ENCODE measurements at regions not wholly inside any gene's neighbourhood (a gene's known extent, or its start where the extent isn't known, plus 50 kb on each side); places are given as distances from the start of the nearest gene placed in this dataset.
A peak's percentile ranks its signal among the peaks of the same experiment; 100 is the strongest.
"Not testable (repeated sequence)": the region's sequence is repeated elsewhere in the genome, so short reads cannot be mapped to it uniquely, and the experiment has no call there.

- Histone ChIP-seq H3K27ac (no peak overlapping the region), H3K9me3 (no peaks in the 10 kb centered on the region), H3K36me3 (no peaks in the 10 kb centered on the region), H3K4me1 (peaks cover 0 to 4% (median 0%) of the 10 kb centered on the region in 9 donors), H3K4me3 (no peak overlapping the region), H3K27me3 (no peaks in the 10 kb centered on the region)
- ATAC-seq, result no peak
- intact Hi-C loops (cut with DNase I), result no loop called here
- no peak for DNase-seq
- TF ChIP-seq CTCF (IDR thresholded peaks at IDR 0.05), result no peak
- WGBS, 2 donors, result 81 to 88% methylated on average over 2 of the region's 2 CpGs
Measured at GRCh38 chr7:81296726-81297125, 377.9 kb upstream of the SEMA3C start.

DNA sequence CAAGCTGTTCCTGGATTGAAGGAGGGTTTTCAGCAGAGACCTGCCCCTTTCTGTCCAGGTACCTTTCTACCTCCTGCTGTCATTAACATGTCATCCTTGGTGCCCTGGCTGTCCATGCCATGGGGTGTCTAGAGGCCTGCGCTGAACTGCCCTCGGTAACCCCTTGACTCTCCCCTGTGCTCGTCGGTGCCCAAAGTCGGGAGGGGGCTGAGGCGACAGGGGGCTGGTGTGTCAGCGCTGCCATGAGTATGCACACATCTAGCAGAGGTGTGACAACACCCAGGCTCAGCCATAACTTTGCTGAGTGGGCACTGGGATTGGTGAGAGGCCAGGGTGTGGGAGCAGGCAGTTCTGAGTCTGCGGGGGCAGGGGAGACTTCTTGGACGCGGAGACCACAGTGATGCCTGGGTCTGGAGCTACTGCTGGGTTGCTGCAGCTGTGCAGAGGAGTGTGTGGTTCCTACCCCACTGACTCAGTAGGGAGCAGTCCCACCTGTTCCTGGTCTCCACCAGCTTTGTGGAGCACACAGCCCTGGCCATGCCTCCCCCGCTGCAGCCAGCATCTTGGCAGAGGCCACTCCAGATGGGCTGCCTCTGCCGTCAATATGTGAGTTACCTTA lies 376.2 kb upstream of the SEMA3C start:
- intact Hi-C loops (cut with DNase I), result no loop called here
- DNase-seq (no peak), ATAC-seq (no peak)
- Histone ChIP-seq H3K9me3 (no peaks in the 10 kb centered on the region), H3K36me3 (no peaks in the 10 kb centered on the region), H3K4me3 (no peak overlapping the region), H3K27me3 (no peaks in the 10 kb centered on the region), H3K27ac (no peak overlapping the region), H3K4me1 (peaks cover 0 to 4% (median 0%) of the 10 kb centered on the region in 9 donors)
- 89 to 94% methylated on average over 12 of the region's 12 CpGs for WGBS, 2 donors
- TF ChIP-seq CTCF (IDR thresholded peaks at IDR 0.05), result no peak

- Histone ChIP-seq H3K9me3 (no peaks in the 10 kb centered on the region), H3K4me1 (no peaks in the 10 kb centered on the region), H3K27ac (no peak overlapping the region), H3K27me3 (no peaks in the 10 kb centered on the region), H3K36me3 (no peaks in the 10 kb centered on the region), H3K4me3 (no peak overlapping the region)
- DNase-seq (no peak), ATAC-seq (peak in 1 of 8 donors; percentile 13)
- no peak for TF ChIP-seq CTCF (IDR thresholded peaks at IDR 0.05)
- intact Hi-C loops (cut with DNase I), result no loop called here
- 76 to 89% methylated on average over 1 of the region's 1 CpG for WGBS, 2 donors
Measured at GRCh38 chr7:81293806-81294205, 375.0 kb upstream of the SEMA3C start.

- peaks cover 0 to 11% (median 0%) of the 10 kb centered on the region in 11 donors for H3K9me3 ChIP-seq
- H3K36me3 ChIP-seq; H3K4me1 ChIP-seq; H3K27ac ChIP-seq; H3K4me3 ChIP-seq; ATAC-seq; intact Hi-C loops (cut with DNase I); H3K27me3 ChIP-seq; DNase-seq: not testable (repeated sequence)
- WGBS, 2 donors, result 88 to 92% methylated on average over 4 of the region's 4 CpGs
Measured at GRCh38 chr7:81286754-81287153, 367.9 kb upstream of the SEMA3C start.

DNA sequence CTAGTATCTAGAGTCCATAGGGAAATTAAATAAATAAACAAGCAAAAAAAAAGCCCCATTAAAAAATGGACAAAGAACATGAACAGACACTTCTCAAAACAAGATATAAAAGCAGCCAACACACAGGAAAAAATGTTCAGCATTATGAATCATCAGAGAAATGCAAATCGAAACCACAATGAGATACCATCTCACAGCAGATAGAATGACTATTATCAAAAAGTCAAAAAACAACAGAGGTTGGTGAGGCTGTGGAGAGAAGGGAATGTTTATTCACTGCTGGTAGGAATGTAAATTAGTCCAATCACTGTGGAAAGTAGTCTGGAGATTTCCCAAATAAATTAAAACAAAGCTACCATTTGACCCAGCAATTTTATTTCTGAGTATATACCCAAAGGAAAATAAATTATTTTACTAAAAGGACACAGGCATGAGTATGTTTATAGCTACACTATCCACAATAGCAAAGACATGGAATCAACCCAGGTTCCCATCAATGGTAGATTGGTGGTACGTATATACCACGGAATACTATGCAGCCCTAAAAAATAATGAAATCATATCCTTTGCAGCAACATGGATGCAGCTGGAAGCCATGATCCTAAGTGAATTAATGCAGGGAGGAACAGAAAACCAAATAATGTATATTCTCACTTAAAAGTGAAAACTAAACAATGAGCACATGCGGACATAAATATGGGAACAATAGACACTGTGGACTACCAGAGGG lies 366.5 kb upstream of the SEMA3C start:
- intact Hi-C loops (cut with DNase I), result no loop called here
- H3K27me3 ChIP-seq, result no peaks in the 10 kb centered on the region
- 87 to 93% methylated on average over 4 of the region's 4 CpGs for WGBS, 2 donors
- no peak overlapping the region for H3K4me3 ChIP-seq
- H3K27ac ChIP-seq, result no peak overlapping the region
- DNase-seq, result no peak
- no peak for ATAC-seq
- H3K36me3 ChIP-seq, result no peaks in the 10 kb centered on the region
- H3K4me1 ChIP-seq, result no peaks in the 10 kb centered on the region
- no peak for TF ChIP-seq CTCF (IDR thresholded peaks at IDR 0.05)
- H3K9me3 ChIP-seq, result peaks cover 0 to 11% (median 0%) of the 10 kb centered on the region in 11 donors

Measured in heart right ventricle (tissue), 16 donors.